CD14-positive monocyte (primary cell): ENCODE measurements at regions not wholly inside any gene's neighbourhood (a gene's known extent, or its start where the extent isn't known, plus 50 kb on each side); places are given as distances from the start of the nearest gene placed in this dataset.

Source experiments
- DNase-seq, 3 donors: peaks; one replicate each; pipeline ENCODE4 v3.0.0-alpha.2; 2011 to 2022
- H2AFZ ChIP-seq: 2 replicates; pipeline ENCODE4 v1.6.0; 2012; ENCODE audit warnings: mild to moderate bottlenecking, low read depth, low read length, inconsistent platforms; ENCODE audit not compliant: insufficient read depth, poor library complexity, severe bottlenecking
- H3K27ac ChIP-seq, 2 donors: 1 replicate in 1 of 2; 2 replicates in 1 of 2; pipeline ENCODE4 v1.5.1; 2012 to 2013; ENCODE audit warnings: low read length in 2 of 2, control low read depth in 1 of 2, inconsistent platforms in 1 of 2, low read depth in 1 of 2, mild to moderate bottlenecking in 1 of 2
- H3K27me3 ChIP-seq, 2 donors: one replicate each; pipeline versions ENCODE4 v1.6.0 to v1.6.1; 2011 to 2013; ENCODE audit warnings: low read length in 2 of 2; ENCODE audit not compliant: control insufficient read depth in 2 of 2, insufficient read depth in 2 of 2
- H3K36me3 ChIP-seq, 2 donors: replicated peaks in 1 of 2; 1 replicate in 1 of 2; 2 replicates in 1 of 2; pipeline versions ENCODE4 v1.5.1 to v1.6.1; 2012 to 2013; ENCODE audit warnings: low read length in 2 of 2, control low read depth in 1 of 2, inconsistent platforms in 1 of 2, mild to moderate bottlenecking in 1 of 2; ENCODE audit not compliant: insufficient read depth in 2 of 2, control insufficient read depth in 1 of 2
- H3K4me1 ChIP-seq, 2 donors: 1 replicate in 1 of 2; 2 replicates in 1 of 2; pipeline versions ENCODE4 v1.5.1 to v1.6.1; 2012 to 2013; ENCODE audit warnings: low read length in 2 of 2, control low read depth in 1 of 2, inconsistent platforms in 1 of 2, mild to moderate bottlenecking in 1 of 2, moderate library complexity in 1 of 2; ENCODE audit not compliant: insufficient read depth in 2 of 2, control insufficient read depth in 1 of 2
- H3K4me2 ChIP-seq: replicated peaks from 2 replicates; pipeline ENCODE3; 2012; ENCODE audit warnings: low read length, moderate library complexity, mild to moderate bottlenecking; ENCODE audit not compliant: poor library complexity, severe bottlenecking; ENCODE audit errors: extremely low read depth
- H3K4me3 ChIP-seq, 3 experiments: fragments of 200-600 bp in 1 of 3; sonication (generic) in 1 of 3; replicated peaks in 1 of 3; 1 replicate in 2 of 3; 2 replicates in 1 of 3; pipeline ENCODE4 v1.5.1; 2011 to 2013; ENCODE audit warnings: low read length in 3 of 3, mild to moderate bottlenecking in 3 of 3, control low read depth in 2 of 3, low read depth in 2 of 3, inconsistent platforms in 1 of 3, moderate library complexity in 1 of 3
- H3K79me2 ChIP-seq: 2 replicates; pipeline ENCODE4 v1.6.0; 2012; ENCODE audit warnings: mild to moderate bottlenecking, control low read depth, inconsistent platforms, low read length, moderate library complexity; ENCODE audit not compliant: insufficient read depth
- H3K9ac ChIP-seq: 2 replicates; pipeline ENCODE4 v1.6.0; 2017; ENCODE audit warnings: low read length, mild to moderate bottlenecking; ENCODE audit not compliant: insufficient read depth, poor library complexity, severe bottlenecking
- H3K9me3 ChIP-seq, 2 donors: replicated peaks in 1 of 2; 1 replicate in 1 of 2; 2 replicates in 1 of 2; pipeline versions ENCODE4 v1.5.1 to v1.6.1; 2012 to 2013; ENCODE audit warnings: low read length in 2 of 2, control low read depth in 1 of 2; ENCODE audit not compliant: control insufficient read depth in 1 of 2, insufficient read depth in 1 of 2
- H4K20me1 ChIP-seq: 2 replicates; pipeline ENCODE4 v1.6.0; 2012; ENCODE audit warnings: mild to moderate bottlenecking, low read length, control low read depth, moderate library complexity; ENCODE audit not compliant: insufficient read depth
- H3K27ac Mint-ChIP-seq, 7 donors: one replicate each; pipeline ENCODE4 v1.8.0; 2020; ENCODE audit warnings: mild to moderate bottlenecking in 7 of 7, mixed read lengths in 7 of 7, moderate library complexity in 6 of 7, inconsistent platforms in 2 of 7
- H3K27me3 Mint-ChIP-seq, 3 donors: one replicate each; pipeline ENCODE4 v1.8.0; 2021 to 2022; ENCODE audit warnings: low read depth in 3 of 3, mild to moderate bottlenecking in 3 of 3, mixed read lengths in 3 of 3, moderate library complexity in 3 of 3, inconsistent platforms in 1 of 3
- H3K36me3 Mint-ChIP-seq, 2 donors: one replicate each; pipeline ENCODE4 v1.8.0; 2020; ENCODE audit warnings: mixed read lengths in 2 of 2, inconsistent platforms in 1 of 2, mild to moderate bottlenecking in 1 of 2
- H3K4me1 Mint-ChIP-seq: one replicate; pipeline ENCODE4 v1.8.0; 2020; ENCODE audit warnings: mild to moderate bottlenecking, mixed read lengths
- H3K4me3 Mint-ChIP-seq, 2 donors: one replicate each; pipeline ENCODE4 v1.8.0; 2020; ENCODE audit warnings: mild to moderate bottlenecking in 2 of 2, mixed read lengths in 2 of 2, moderate library complexity in 1 of 2
- H3K9me3 Mint-ChIP-seq, 7 donors: one replicate each; pipeline ENCODE4 v1.8.0; 2020 to 2022; ENCODE audit warnings: mixed read lengths in 7 of 7, mild to moderate bottlenecking in 6 of 7, moderate library complexity in 6 of 7, inconsistent platforms in 2 of 7
- WGBS: methylation state at CpG from one replicate; pipeline ENCODE4 v1.1.5; 2013; ENCODE audit warnings: missing lambda C conversion rate; ENCODE audit not compliant: insufficient coverage; 5-methylcytosine and 5-hydroxymethylcytosine counted together
- intact Hi-C, 2 donors: fragments of 100-400 bp; cut with micrococcal nuclease; formaldehyde crosslinking; loops; one replicate each; pipeline versions ENCODE4 v1.15.0 to v1.15.1; 2023
- TF ChIP-seq, protein P1 (sequence below): fragments of 200-600 bp; IDR thresholded peaks from one replicate; pipeline ENCODE4 v1.8.0; 2022; ENCODE audit warnings: antibody characterized with exemption, mild to moderate bottlenecking

- no peaks in the 10 kb centered on the region for H3K36me3 ChIP-seq
- H3K4me2 ChIP-seq, result no peak overlapping the region
- H3K27ac ChIP-seq, result no peak overlapping the region
- no peaks in the 10 kb centered on the region for H3K4me1 ChIP-seq
- DNase-seq, result no peak
- H2AFZ ChIP-seq, result no peak overlapping the region
- TF ChIP-seq, protein P1, sequence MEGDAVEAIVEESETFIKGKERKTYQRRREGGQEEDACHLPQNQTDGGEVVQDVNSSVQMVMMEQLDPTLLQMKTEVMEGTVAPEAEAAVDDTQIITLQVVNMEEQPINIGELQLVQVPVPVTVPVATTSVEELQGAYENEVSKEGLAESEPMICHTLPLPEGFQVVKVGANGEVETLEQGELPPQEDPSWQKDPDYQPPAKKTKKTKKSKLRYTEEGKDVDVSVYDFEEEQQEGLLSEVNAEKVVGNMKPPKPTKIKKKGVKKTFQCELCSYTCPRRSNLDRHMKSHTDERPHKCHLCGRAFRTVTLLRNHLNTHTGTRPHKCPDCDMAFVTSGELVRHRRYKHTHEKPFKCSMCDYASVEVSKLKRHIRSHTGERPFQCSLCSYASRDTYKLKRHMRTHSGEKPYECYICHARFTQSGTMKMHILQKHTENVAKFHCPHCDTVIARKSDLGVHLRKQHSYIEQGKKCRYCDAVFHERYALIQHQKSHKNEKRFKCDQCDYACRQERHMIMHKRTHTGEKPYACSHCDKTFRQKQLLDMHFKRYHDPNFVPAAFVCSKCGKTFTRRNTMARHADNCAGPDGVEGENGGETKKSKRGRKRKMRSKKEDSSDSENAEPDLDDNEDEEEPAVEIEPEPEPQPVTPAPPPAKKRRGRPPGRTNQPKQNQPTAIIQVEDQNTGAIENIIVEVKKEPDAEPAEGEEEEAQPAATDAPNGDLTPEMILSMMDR, result no peak
- no peaks in the 10 kb centered on the region for H4K20me1 ChIP-seq
- Mint-ChIP-seq H3K9me3 (peaks cover 0 to 4% (median 0%) of the 10 kb centered on the region in 7 donors), H3K4me1 (no peaks in the 10 kb centered on the region), H3K4me3 (no peak overlapping the region), H3K27ac (no peak overlapping the region), H3K36me3 (no peaks in the 10 kb centered on the region), H3K27me3 (peaks cover 0 to 2% (median 0%) of the 10 kb centered on the region in 3 donors)
- H3K27me3 ChIP-seq, result no peaks in the 10 kb centered on the region
- no peak overlapping the region for H3K4me3 ChIP-seq
- H3K9ac ChIP-seq, result no peak overlapping the region
- WGBS, result no CpG with 5 or more reads among the region's 3 CpGs
- H3K79me2 ChIP-seq, result no peaks in the 10 kb centered on the region
- H3K9me3 ChIP-seq, result no peaks in the 10 kb centered on the region
- intact Hi-C loops, result no loop called here
Measured at GRCh38 chrX:38937926-38938325, 136.7 kb downstream of the MID1IP1 start.

GRCh38 chrX:38939067-38939466, 137.8 kb downstream of the MID1IP1 start:
- H3K9me3 Mint-ChIP-seq, result peaks cover 0 to 6% (median 2%) of the 10 kb centered on the region in 7 donors
- H2AFZ ChIP-seq, result no peak overlapping the region
- no peaks in the 10 kb centered on the region for H3K27me3 ChIP-seq
- no peak overlapping the region for H3K27ac ChIP-seq
- H3K9me3 ChIP-seq, result no peaks in the 10 kb centered on the region
- no peak overlapping the region for H3K27ac Mint-ChIP-seq
- no peaks in the 10 kb centered on the region for H3K36me3 Mint-ChIP-seq
- no peaks in the 10 kb centered on the region for H4K20me1 ChIP-seq
- H3K4me2 ChIP-seq, result no peak overlapping the region
- peaks cover 0 to 2% (median 0%) of the 10 kb centered on the region in 3 donors for H3K27me3 Mint-ChIP-seq
- TF ChIP-seq, protein P1, result no peak
- no peak for DNase-seq
- no peaks in the 10 kb centered on the region for H3K4me1 Mint-ChIP-seq
- no peak overlapping the region for H3K4me3 Mint-ChIP-seq
- no peaks in the 10 kb centered on the region for H3K79me2 ChIP-seq
- no peak overlapping the region for H3K4me3 ChIP-seq
- no peaks in the 10 kb centered on the region for H3K4me1 ChIP-seq
- intact Hi-C loops, result no loop called here
- WGBS, result no CpG with 5 or more reads among the region's 1 CpG
- no peaks in the 10 kb centered on the region for H3K36me3 ChIP-seq
- no peak overlapping the region for H3K9ac ChIP-seq
